LoVo (cell line): ENCODE measurements at regions not wholly inside any gene's neighbourhood (a gene's known extent, or its start where the extent isn't known, plus 50 kb on each side); places are given as distances from the start of the nearest gene placed in this dataset.

Experiments
- DNase-seq: peaks from one replicate; pipeline ENCODE4 v3.0.0-alpha.2; 2016; ENCODE audit warnings: low spot score

DNA sequence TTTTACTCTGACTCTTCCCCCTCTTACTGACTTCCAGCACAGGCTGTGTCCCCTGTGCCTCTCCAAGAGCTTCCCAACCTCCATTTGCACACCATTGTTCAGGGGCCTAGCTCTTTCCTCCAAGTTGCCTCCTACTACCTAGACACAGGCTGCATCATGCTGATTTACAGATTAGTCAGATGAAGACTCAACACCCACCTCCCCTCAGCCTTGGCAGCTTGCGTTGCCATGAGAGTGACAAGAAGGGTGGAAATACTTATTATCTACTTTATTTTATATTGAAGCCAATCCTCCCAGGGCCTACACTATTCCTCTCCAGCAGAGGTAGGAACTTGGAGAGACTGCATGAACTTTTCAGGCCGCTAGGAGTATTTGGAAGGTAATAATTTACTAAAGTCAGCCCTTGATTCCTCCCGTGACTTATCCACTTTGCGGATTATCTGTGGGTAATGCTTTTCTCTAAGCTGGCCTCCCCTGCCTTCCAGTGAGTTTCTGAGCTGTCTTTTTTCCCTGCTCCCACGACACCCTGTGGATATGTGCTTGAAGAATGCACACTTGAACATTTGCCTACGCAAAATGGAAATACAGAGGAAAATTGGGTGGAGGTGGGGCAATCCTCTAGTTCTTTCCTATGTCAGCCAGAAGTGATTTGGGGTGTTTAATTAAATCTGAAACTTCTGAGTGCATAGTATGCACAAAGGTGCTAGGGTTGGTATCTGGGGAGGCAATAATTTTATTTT is 74.1 kb upstream of the TMEM164 start:
- no peak for DNase-seq

DNA sequence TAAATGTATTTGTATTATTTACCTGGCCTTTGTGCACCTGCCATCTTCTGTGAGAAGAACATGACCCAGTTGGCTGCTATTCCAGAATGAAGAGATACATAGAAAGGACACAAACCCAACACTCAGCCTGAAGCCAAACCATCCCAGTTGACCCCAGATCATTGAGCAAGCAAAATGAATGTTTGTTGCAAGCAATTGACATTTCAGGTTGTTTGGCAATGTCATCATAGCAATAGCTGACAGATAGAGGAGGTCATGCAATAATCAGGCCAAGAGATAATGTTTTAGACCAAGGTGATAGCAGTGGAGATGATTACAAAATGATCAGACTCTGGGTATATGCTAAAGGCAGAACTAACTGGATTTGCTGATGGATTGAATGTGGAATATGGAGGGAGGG is 71.2 kb upstream of the TMEM164 start:
- DNase-seq: no peak

DNA sequence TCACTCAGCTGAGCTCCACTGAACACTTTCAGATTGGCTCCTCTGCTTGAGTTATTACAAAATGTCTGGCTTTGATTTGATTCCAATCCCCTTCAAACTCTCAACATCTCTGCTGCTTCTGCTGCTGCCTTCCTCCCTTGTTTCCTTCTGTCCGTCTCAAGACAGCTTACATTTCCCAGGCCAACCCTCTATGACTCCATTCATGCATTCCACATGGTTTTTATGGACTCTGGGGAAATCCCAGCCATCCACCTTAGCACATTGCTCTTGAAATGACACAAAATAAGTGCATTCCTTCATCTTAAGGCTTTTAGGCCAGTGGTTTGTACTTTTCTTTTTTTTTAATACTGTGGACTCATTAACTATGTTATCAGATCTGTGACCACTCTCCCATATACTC is 68.5 kb upstream of the TMEM164 start:
- DNase-seq: no peak

DNA sequence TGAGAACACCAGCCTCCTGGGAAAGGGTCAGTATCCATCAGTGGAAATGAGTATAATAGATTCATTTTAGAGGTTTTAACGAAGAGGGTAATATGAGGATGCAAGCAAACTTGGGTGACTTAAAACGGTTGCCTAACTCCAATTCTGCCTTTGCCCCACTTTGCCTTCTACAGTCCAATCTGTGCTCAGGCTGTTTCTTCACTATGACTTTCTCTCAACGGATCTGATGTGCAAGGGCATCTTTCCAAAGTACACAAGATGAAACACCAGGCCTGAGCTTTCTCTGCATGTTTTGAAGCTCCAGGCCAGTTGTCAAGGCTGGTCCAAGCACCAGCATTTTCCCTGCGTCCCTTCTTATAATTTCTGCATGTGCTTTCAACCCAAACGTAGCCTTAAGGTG is 68.0 kb upstream of the TMEM164 start:
- DNase-seq: no peak

DNA sequence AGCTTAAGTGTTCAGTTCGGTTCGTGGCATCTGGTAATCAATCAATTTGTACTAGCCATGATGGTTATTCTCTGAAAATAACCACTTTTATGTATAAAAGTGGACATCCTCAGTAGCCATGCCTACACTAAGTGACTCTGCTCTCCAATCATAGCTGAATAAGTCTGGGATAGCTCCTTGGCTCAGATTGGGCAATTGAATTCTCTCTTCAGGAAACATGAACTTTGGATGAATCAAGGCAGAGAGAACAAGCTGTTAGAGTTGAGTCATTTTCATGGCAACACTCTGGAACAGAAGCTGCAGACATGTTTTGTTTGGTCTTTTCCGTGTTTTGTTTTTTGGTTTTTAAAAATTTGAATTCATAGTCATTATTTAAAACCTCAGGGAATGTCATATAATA is 66.8 kb upstream of the TMEM164 start:
- DNase-seq: no peak

DNA sequence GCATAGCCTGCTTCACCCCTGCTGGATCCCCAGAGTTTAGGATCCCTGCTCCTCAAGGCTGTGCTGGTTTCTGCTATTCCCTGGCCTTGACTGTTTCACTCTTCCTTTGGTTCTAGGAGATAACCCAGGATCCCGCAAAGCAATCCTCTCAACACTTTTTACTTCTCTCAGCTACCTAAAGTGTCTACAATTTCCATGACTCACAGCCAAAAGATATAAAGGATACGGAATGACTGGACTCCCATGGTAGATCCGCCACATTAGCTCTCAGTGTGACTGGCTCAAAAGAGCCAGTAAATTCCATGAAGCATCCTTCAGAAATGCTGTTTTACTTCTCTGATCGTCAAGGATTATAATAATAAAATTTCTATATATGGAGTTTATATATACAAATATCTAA is 66.3 kb upstream of the TMEM164 start:
- no peak for DNase-seq

DNA sequence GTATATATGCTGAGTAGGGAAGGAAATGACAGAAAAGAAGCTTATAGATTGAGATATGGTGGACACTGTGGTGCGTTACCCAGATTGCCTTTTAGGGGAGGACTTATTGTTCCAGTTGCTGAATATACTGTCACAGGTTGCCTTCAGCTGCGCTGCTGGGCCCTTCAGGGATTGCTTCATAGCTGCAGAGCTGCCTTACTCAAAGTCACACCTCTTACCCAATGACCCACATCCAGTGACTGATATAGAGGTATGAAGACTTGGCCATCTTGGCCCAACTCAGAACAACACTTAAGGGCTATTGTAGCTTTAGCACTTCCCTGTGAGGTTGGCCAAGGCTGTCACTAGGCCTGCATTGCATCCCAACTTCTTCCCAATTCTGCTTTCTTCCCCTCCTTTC is 63.4 kb upstream of the TMEM164 start:
- DNase-seq: no peak

DNA sequence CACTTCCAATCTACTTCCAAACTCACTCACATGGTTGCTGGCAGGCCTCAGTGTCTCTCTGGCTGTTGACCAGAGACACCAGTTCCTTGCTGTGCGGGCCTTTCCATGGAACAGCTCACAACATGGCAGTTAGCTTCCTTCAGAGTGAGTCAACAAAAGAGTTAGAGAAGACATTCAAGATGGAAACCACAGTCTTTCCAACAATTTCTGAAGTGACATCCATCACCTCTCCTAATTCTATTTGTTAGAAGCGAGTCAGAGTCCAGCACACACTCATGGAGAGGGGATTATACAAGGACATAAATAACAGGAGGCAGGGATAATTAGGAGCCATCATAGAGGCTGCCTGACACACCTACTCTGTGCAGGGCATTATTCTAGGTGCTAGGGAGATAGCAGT is 62.5 kb upstream of the TMEM164 start:
- DNase-seq: no peak

DNA sequence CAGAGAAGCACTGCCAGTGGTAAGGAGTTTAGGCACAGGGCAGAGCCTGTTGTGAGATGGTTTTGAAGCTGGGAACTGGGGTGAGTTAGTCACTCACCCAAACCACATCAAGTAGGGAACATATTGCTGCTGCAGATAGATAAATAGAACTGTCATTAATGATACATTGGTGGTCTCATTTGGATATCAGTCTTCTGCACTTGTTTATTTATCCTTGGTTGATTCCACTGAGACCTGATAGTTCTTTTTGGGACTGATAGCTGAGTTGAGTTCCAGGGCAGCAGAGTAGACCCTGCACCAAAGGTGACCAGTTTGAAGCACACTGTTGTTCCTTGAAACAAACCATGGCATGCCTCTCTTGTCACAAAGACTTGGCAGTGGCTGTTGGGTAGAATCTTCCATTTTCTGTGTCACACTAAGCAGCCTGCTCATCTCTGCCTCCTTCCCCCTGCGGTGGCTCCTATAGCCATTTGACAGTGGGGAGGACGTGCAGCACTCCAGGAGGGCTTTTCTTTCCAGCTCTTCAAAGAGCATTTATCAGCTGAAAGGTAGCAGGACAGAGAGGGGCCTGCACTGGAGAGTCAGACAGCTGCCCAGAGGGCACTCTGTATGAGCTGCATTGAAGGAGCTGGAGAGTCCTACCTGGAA is 59.7 kb upstream of the TMEM164 start:
- no peak for DNase-seq

DNA sequence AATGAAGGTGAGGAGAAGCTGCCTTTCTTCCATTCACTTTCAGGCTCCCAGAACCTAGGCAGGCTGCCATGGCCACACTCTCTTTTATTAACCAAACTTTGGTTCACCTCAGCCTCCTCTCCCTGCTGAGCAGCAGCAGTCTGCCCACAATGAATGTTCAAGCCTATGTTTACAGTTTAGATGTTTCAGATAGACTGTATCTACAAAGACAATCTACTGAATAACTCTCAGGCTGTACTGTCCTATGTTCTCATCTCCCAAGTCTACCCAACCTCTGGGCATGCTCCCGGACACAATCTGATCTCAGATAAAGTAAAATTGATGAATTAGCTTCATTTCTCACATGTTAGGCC is 59.2 kb upstream of the TMEM164 start:
- no peak for DNase-seq

DNA sequence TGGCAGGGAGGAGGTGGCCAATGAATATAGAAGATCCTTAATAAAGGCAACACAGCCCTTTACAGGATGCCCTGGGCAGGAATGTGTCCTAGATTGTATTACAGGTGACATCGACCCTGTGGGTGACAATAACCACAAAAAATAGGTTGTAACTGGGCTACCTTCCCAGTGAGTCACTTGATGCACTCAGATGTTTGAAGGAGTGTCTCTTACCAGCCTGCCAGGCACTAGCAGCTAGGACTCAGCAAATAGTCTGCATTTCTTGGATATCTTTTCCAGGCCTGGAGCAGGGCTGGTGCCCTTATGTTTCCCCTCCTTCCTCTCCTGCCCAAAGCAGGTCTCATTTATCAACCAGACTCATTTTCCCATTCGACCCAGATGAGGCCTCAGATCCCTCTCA is 50.9 kb upstream of the TMEM164 start:
- peak; percentile 12 for DNase-seq

DNA sequence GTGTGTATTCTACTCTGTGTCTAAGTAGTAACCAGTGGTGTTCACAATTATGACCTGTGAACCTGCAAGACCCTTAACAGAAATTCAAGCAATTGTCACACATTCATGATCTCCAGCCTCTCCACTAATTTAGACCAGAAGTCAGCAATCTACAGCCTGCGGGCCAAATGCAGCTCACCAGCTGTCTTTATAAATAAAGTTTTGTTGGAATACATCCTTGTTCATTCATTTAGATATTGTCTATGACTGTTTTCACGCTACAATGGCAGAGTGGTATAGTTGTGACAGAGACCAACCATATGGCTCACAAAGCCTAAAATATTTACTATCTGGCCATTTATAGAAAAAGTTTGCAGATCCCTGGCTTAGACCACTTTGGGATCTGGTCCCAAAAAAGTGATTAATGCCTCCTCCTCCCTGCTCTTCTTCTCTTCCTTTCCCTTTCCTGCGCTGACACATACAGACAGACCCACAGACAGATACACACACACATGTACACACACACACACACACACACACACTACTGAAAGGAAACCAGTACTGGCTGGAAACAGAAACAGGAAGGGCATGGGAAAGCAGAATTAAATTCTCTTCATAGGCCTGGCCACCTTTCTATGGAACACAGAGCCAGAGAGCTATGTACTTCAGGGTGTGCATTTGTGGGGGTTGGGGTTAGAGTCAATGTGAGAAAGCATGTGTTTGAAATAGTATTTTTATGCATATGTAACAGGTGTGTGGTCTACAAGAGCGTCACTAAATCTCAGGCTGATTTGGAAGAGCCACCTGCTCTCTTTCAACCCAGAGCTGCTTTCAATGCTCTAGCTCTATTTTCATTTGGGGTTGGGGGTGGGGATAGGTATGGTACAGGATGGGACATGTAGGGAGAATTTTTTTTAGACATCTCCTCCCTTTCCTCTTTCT is 49.7 kb upstream of the TMEM164 start:
- DNase-seq: no peak
